HK-2 (cell line): ENCODE measurements at regions not wholly inside any gene's neighbourhood (a gene's known extent, or its start where the extent isn't known, plus 50 kb on each side); places are given as distances from the start of the nearest gene placed in this dataset.

ENCODE experiments used
- DNase-seq: peaks from one replicate; pipeline ENCODE4 v3.0.0-alpha.2; 2018; ENCODE audit not compliant: unreplicated experiment

DNA sequence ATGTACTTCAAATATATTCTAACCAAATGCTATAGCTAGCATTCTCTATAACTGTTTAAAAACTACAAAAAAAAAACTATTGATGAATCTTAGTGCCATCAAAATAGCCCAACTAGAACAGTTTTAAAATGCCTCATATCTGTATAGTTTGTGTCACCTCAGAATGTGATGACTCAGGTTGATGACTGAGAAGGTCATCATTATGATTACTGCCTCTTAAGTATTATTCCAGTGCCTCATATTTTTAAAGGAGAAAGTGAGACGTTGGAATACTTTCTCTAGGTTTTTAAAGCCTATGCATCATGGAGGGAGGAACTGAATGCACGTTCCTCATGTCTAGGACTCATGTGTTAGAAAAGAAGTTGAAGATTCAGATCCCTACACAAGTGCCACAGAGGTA lies 88.2 kb downstream of the TMA16 start:
- DNase-seq = no peak

DNA sequence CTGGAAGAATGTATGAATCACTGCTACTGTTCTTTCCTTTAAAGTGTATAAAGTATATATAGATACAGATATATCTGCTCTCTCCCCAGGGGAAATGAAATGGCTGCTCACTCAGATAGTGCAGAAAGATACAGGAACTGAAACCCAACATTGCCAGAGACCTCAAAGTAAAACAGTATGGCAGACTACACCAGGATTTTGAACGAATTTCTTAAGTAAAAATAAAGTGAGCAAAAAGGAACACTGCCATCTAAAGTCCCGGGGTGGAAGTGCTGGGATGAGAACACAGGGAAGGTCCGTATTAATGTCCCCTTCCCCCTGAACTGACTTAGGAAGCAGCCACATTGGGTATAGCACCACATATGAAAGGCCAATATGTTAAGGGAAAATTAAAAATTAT lies 93.4 kb downstream of the TMA16 start:
- no peak for DNase-seq

- DNase-seq = no peak
Observed at GRCh38 chr4:163588532-163588931, 94.0 kb downstream of the TMA16 start.

GRCh38 chr4:163590103-163590502 lies 95.6 kb downstream of the TMA16 start:
- no peak for DNase-seq

DNA sequence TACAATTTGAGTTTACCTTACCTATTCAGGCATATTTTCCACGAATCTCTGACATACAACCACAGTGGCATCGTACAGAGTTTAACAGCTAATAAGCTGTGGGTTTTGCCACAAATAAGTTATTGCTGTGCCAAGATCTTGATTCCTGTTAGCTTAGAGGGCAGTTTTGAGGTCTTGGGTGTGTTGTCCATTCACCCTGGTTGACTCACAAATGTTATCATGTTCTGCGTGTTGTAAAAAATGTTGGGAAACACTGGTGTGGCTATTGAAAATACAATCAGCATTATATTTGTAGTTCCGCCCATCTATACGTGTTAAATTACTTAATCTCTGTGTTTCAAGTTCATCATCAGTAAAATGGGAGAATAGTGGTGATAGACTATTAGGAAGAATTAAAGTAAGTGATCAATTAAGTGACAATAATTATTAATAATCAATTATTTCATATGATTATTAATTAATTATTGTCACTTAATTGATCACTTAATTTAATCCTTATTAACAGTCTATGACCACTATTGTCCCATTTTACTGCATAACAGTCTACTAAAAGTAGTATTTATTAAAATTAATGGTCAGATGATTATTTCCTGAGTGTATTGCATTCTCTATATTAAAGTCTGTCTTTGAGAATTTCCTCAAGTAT lies 96.3 kb downstream of the TMA16 start:
- DNase-seq = no peak

DNA sequence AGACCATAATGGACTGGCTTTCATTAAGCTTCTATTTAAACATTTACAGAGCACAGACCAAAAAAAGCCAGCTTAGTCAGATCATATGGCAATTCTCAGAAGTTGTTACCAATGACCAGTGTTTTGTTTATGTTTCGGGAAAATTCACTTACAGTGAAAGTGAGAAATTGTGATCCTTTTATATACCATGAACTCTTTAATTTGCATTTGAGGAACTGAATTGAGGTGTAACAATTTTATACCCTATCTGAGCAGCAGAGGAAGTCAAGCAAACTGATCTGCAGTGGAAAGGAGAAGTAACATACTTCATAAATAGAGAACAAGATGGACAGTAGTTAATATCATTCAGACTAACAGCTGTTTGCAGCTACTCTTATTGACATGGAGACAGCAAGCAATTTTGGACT lies 97.1 kb downstream of the TMA16 start:
- no peak for DNase-seq

GRCh38 chr4:163592212-163592611 lies 97.7 kb downstream of the TMA16 start:
- DNase-seq = no peak

- no peak for DNase-seq
Observed at GRCh38 chr4:163595580-163595979, 101.1 kb downstream of the TMA16 start.

DNA sequence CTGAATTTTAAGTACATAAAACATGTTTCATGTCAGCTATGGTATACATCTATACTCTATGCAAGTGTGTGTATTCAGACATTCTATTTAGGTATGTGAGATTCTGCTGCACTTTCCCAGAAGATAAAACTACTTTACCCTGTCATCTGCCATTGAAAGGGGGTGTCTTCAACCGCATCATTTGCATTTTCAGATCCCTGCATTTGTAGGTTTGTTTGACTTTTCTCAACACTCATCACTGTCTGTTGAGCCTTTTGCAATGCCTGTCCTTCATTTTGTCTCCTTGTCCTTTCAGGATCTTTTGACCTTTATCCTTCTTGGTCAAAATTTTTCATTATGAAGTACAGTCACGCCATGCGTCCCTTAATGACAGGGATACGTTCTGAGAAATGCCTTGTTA lies 103.5 kb downstream of the TMA16 start:
- no peak for DNase-seq

DNA sequence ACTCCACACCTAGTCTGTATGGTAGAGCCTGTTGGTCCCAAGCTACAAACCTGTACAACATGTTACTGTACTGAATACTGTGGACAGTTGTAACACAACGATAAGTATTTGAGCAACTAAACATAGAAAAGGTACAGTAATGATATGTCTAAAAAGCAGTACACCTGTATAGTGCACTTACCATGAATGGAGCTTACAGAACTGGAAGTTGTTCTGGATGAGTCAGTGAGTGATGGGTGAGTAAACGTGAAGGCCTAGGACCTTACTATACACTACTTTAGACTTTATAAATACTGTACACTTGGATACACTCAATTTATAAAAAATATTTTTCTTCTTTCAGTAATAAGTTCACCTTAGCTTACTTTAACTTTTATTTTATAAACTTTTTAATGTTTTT lies 104.0 kb downstream of the TMA16 start:
- no peak for DNase-seq

DNA sequence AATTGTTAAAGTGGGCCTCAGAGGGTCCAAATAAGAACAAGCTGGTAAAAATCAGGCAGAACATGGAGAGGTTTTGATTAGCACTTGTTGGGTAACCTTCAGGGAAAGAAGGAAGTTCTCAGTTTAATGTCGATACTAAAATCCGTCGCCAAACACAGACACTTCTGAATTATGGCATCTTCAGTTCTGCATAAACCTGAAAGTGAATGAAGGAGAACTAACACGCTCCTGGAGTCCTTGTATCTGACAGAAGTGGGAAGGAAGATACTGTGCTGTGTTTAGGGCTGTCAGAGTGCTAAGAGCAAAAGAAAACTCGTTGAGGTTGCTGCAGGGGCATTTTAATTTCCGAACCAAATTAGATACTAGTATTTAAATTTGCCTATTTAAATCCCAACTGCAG lies 106.2 kb downstream of the TMA16 start:
- DNase-seq = no peak

- DNase-seq = no peak
Observed at GRCh38 chr4:163603257-163603656, 108.8 kb downstream of the TMA16 start.

DNA sequence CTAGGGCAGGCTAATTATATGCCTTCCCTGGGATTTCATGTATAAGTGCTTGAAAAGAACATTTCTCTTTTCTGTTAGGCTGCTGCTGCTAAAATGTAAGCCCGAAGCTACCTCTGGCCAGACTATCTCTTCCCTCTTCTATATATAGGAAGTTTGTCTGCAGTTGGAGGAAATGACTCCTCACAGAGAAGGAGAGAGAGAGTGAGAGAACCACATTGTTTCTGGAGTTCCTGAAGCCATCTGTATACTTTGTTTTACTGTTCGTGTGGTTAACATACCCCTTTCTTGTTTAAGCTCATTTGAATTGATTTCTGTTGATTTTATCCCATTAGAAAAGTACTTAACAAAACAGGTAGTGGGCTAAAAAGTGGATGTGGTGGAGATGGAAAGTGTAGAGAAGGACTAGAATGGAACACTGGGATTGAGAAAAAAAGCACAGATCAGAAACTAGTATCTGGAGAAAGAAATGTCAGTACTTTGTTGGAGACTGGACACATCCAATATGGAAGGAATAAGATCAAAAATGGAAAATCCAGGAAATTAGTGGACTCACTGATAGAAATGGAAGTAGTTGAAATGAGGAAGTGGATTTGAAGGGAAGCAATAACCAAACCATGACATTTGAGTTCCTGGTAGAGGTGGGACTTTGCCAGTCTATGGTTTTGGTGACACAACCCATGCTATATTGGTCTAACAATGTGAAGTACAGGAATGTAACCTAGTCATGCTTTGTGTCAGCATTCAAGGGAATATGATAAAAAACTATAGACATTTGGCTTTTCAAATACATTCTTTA lies 112.6 kb downstream of the TMA16 start:
- DNase-seq = no peak

- DNase-seq = no peak
Observed at GRCh38 chr4:163609019-163609418, 114.5 kb downstream of the TMA16 start.

DNA sequence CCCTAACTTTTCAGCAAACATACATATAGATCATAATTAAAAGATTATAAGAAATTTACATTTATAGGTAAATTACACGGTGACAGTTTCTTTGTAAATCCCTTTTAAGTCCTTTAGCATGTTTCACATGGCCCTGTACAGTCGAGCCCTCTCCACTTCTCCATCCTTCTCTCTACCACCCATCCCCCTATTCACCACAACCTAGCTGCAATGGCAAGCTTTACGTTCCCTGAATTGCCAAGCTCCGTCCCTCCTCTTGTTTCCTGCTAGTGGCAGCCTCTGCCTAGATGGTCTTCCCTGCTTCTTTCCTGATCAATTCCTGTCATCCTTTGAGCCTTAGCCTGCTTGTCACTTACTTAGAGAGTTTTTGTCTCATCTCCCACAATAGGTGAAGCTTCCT lies 116.2 kb downstream of the TMA16 start:
- DNase-seq = no peak

GRCh38 chr4:163611182-163611581 lies 116.7 kb downstream of the TMA16 start:
- no peak for DNase-seq

- no peak for DNase-seq
Observed at GRCh38 chr4:163611784-163612445, 117.4 kb downstream of the TMA16 start.

- DNase-seq = no peak
Observed at GRCh38 chr4:163612762-163613161, 118.3 kb downstream of the TMA16 start.

DNA sequence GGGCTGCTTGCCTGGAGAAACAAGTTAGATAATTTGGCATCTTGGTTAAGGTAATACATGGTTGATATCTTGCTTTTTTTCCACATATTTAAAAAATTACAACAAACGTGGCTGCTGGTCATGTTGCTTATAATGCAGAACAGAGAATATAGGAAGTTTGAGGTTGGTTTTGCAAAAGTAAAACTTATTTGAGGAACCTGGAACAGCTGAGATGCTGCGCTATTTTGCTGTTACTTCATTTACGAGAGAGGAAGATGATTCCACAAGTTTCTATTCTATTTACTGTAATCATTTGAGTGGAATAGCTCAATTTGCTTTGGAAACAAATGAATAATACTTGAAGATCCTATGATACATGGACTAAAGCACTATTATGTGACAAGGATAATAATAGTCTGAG lies 118.9 kb downstream of the TMA16 start:
- DNase-seq = no peak

GRCh38 chr4:163614866-163615265 lies 120.4 kb downstream of the TMA16 start:
- no peak for DNase-seq

- no peak for DNase-seq
Observed at GRCh38 chr4:163618845-163619244, 124.4 kb downstream of the TMA16 start.

DNA sequence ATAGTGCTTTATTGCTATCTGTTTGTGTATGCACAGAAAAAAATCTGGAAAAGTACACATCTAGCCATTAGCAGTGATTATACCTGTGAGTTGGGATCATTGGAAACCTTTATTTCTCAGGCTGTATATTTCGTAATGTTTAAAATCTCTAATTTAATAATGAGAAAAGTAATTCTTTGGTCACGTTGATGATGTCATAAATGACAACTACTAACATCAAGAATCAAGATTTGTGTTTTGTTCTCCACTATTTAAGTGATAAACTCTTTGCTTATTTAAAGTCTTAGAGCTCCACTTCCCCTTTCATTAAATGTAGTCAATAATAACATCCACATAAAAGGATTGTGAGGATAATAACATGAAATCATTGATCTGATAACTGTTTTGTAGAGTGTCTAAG lies 126.2 kb downstream of the TMA16 start:
- DNase-seq = no peak

- no peak for DNase-seq
Observed at GRCh38 chr4:163621821-163622220, 127.3 kb downstream of the TMA16 start.
